Liver (tissue), 7 donors: ENCODE measurements at regions not wholly inside any gene's neighbourhood (a gene's known extent, or its start where the extent isn't known, plus 50 kb on each side); places are given as distances from the start of the nearest gene placed in this dataset.

Experiments used
- DNase-seq: peaks from one replicate; pipeline ENCODE4 v3.0.0-alpha.2; 2017; ENCODE audit warnings: low spot score
- H3K27ac ChIP-seq, 2 donors: one replicate each; pipeline ENCODE4 v1.7.0; 2013; ENCODE audit warnings: inconsistent platforms in 2 of 2, low read length in 2 of 2, control low read depth in 1 of 2, low read depth in 1 of 2, mild to moderate bottlenecking in 1 of 2
- H3K27me3 ChIP-seq, 4 donors: one replicate each; pipeline versions ENCODE4 v1.6.1 to v1.7.0; 2013; ENCODE audit warnings: low read length in 3 of 4, inconsistent platforms in 1 of 4, mild to moderate bottlenecking in 1 of 4, moderate library complexity in 1 of 4; ENCODE audit not compliant: control insufficient read depth in 4 of 4, insufficient read depth in 4 of 4
- H3K36me3 ChIP-seq, 4 donors: one replicate each; pipeline versions ENCODE4 v1.6.1 to v1.7.0; 2013; ENCODE audit warnings: low read length in 3 of 4, mild to moderate bottlenecking in 3 of 4, low read depth in 1 of 4, moderate library complexity in 1 of 4; ENCODE audit not compliant: control insufficient read depth in 4 of 4, insufficient read depth in 3 of 4
- H3K4me1 ChIP-seq, 4 donors: one replicate each; pipeline versions ENCODE4 v1.6.1 to v1.7.0; 2013; ENCODE audit warnings: low read length in 3 of 4, mild to moderate bottlenecking in 3 of 4, moderate library complexity in 1 of 4; ENCODE audit not compliant: control insufficient read depth in 4 of 4, insufficient read depth in 4 of 4
- H3K4me3 ChIP-seq, 3 donors: one replicate each; pipeline versions ENCODE4 v1.6.1 to v1.7.0; 2013; ENCODE audit warnings: low read length in 3 of 3, control low read depth in 1 of 3, low read depth in 1 of 3, mild to moderate bottlenecking in 1 of 3
- H3K9ac ChIP-seq, 2 donors: one replicate each; pipeline ENCODE4 v1.7.0; 2013; ENCODE audit warnings: low read length in 2 of 2, mild to moderate bottlenecking in 2 of 2, moderate library complexity in 2 of 2, control low read depth in 1 of 2, low read depth in 1 of 2
- H3K9me3 ChIP-seq, 4 donors: one replicate each; pipeline versions ENCODE4 v1.6.1 to v1.7.0; 2013; ENCODE audit warnings: low read length in 3 of 4; ENCODE audit not compliant: control insufficient read depth in 4 of 4
- ATF3 ChIP-seq: IDR thresholded peaks from 2 replicates; pipeline ENCODE4 v1.6.1; 2016; ENCODE audit warnings: antibody characterized with exemption
- EGR1 ChIP-seq, 2 donors: IDR thresholded peaks; 2 replicates each; pipeline ENCODE4 v1.6.1; 2016 to 2018; ENCODE audit warnings: antibody characterized with exemption in 2 of 2, low read depth in 2 of 2
- FOXA1 ChIP-seq: IDR thresholded peaks from 2 replicates; pipeline ENCODE4 v1.6.1; 2016; ENCODE audit warnings: antibody characterized with exemption
- FOXA2 ChIP-seq: IDR thresholded peaks from 2 replicates; pipeline ENCODE4 v1.6.1; 2016; ENCODE audit warnings: antibody characterized with exemption
- GABPA ChIP-seq, 2 donors: IDR thresholded peaks in 1 of 2; conservative IDR thresholded peaks in 1 of 2; 2 replicates each; pipeline ENCODE4 v1.6.1; 2016; ENCODE audit warnings: antibody characterized with exemption in 2 of 2, mild to moderate bottlenecking in 1 of 2, moderate library complexity in 1 of 2
- HNF4A ChIP-seq, 2 donors: conservative IDR thresholded peaks; 2 replicates each; pipeline ENCODE4 v1.6.1; 2016; ENCODE audit warnings: antibody characterized with exemption in 2 of 2, mild to moderate bottlenecking in 2 of 2
- HNF4G ChIP-seq: IDR thresholded peaks from 2 replicates; pipeline ENCODE4 v1.6.1; 2016; ENCODE audit warnings: antibody characterized with exemption
- JUND ChIP-seq, 2 donors: IDR thresholded peaks; 2 replicates each; pipeline ENCODE4 v1.6.1; 2016; ENCODE audit warnings: antibody characterized with exemption in 2 of 2
- NR2F2 ChIP-seq: IDR thresholded peaks from 2 replicates; pipeline ENCODE4 v1.6.1; 2016; ENCODE audit warnings: antibody characterized with exemption
- RAD21 ChIP-seq, 2 donors: IDR thresholded peaks; 2 replicates each; pipeline ENCODE4 v1.6.1; 2016; ENCODE audit warnings: antibody characterized with exemption in 2 of 2, mild to moderate bottlenecking in 2 of 2
- REST ChIP-seq: IDR thresholded peaks from 2 replicates; pipeline ENCODE4 v1.6.1; 2016; ENCODE audit warnings: antibody characterized with exemption, mild to moderate bottlenecking
- RXRA ChIP-seq, 2 donors: IDR thresholded peaks; 2 replicates each; pipeline ENCODE4 v1.6.1; 2017 to 2018; ENCODE audit warnings: antibody characterized with exemption in 2 of 2, mild to moderate bottlenecking in 1 of 2
- SP1 ChIP-seq: IDR thresholded peaks from 2 replicates; pipeline ENCODE4 v1.6.1; 2018; ENCODE audit warnings: antibody characterized with exemption, mild to moderate bottlenecking
- TAF1 ChIP-seq: conservative IDR thresholded peaks from 2 replicates; pipeline ENCODE4 v1.6.1; 2016; ENCODE audit warnings: antibody characterized with exemption, mild to moderate bottlenecking
- YY1 ChIP-seq: IDR thresholded peaks from 2 replicates; pipeline ENCODE4 v1.6.1; 2016; ENCODE audit warnings: antibody characterized with exemption, mild to moderate bottlenecking
- WGBS: extraction: QIAGEN DNeasy Blood & Tissue Kit; methylation state at CpG from one replicate; pipeline ENCODE4 v1.1.7; 2013; 5-methylcytosine and 5-hydroxymethylcytosine counted together
- TF ChIP-seq, protein P1 (sequence below): IDR thresholded peaks from 2 replicates; pipeline ENCODE4 v1.6.1; 2016; ENCODE audit warnings: antibody characterized with exemption
- TF ChIP-seq, protein P2 (sequence below): IDR thresholded peaks from 2 replicates; pipeline ENCODE4 v1.6.1; 2016; ENCODE audit warnings: antibody characterized with exemption
- donor health status: healthy.
- donor health status: healthy.
- donor health status: healthy.
- donor health status: healthy.

DNA sequence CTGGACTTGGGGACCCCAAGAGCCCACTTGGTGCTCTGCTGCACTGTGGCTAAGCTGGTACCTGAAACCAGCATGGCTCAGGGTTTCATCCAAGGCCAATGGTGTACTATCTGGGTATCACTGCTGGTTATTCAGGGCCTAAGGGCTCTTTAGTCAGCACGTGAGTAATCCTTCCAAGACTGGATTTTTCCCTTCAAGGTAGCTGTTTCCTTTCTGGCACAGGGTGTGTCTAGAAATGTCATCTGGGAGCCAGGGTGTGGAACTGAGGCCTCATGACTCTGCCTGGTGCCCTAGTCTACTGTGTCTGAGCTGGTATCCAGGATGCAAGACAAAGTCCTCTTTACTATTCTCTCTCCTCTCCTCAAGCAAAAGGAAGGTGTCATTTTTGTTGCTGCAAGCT, 99.0 kb upstream of the QRFPR start (continued):
- no peak for TF ChIP-seq REST

- DNase-seq: no peak
- H3K27ac ChIP-seq: no peak overlapping the region
- no peaks in the 10 kb centered on the region for H3K27me3 ChIP-seq
- no peaks in the 10 kb centered on the region for H3K9me3 ChIP-seq
- WGBS: 71% methylated on average over 2 of the region's 2 CpGs
- H3K4me1 ChIP-seq: no peaks in the 10 kb centered on the region
- no peak for TF ChIP-seq SP1
- TF ChIP-seq EGR1 (IDR thresholded peaks at IDR 0.05; ENCODE audit: low read depth in 2 of 2): no peak
- no peak for TF ChIP-seq GABPA (IDR thresholded peaks at IDR 0.05 in 1 of 2, conservative IDR thresholded peaks at IDR 0.05 in 1 of 2)
- TF ChIP-seq REST: no peak
- no peak for TF ChIP-seq NR2F2
- TF ChIP-seq ATF3: no peak
- H3K4me3 ChIP-seq: no peak overlapping the region
- H3K9ac ChIP-seq: no peak overlapping the region
- H3K36me3 ChIP-seq: no peaks in the 10 kb centered on the region
Measured at GRCh38 chr4:121477480-121477879, 96.7 kb upstream of the QRFPR start.

- no peaks in the 10 kb centered on the region for H3K9me3 ChIP-seq
- H3K36me3 ChIP-seq: no peaks in the 10 kb centered on the region
- H3K4me3 ChIP-seq: no peak overlapping the region
- H3K4me1 ChIP-seq: no peaks in the 10 kb centered on the region
- H3K27ac ChIP-seq: no peak overlapping the region
- H3K27me3 ChIP-seq: no peaks in the 10 kb centered on the region
- no peak for DNase-seq
- TF ChIP-seq HNF4A (conservative IDR thresholded peaks at IDR 0.05) (no peak), REST (no peak), TAF1 (no peak), JUND (IDR thresholded peaks at IDR 0.05) (no peak), GABPA (IDR thresholded peaks at IDR 0.05 in 1 of 2, conservative IDR thresholded peaks at IDR 0.05 in 1 of 2) (no peak), YY1 (no peak), FOXA1 (no peak), NR2F2 (no peak), ATF3 (no peak), RAD21 (IDR thresholded peaks at IDR 0.05) (no peak), HNF4G (no peak), SP1 (no peak), RXRA (IDR thresholded peaks at IDR 0.05) (no peak), FOXA2 (no peak), EGR1 (IDR thresholded peaks at IDR 0.05; ENCODE audit: low read depth in 2 of 2) (no peak)
- TF ChIP-seq, protein P1, sequence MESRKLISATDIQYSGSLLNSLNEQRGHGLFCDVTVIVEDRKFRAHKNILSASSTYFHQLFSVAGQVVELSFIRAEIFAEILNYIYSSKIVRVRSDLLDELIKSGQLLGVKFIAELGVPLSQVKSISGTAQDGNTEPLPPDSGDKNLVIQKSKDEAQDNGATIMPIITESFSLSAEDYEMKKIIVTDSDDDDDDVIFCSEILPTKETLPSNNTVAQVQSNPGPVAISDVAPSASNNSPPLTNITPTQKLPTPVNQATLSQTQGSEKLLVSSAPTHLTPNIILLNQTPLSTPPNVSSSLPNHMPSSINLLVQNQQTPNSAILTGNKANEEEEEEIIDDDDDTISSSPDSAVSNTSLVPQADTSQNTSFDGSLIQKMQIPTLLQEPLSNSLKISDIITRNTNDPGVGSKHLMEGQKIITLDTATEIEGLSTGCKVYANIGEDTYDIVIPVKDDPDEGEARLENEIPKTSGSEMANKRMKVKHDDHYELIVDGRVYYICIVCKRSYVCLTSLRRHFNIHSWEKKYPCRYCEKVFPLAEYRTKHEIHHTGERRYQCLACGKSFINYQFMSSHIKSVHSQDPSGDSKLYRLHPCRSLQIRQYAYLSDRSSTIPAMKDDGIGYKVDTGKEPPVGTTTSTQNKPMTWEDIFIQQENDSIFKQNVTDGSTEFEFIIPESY: no peak
- TF ChIP-seq, protein P2, sequence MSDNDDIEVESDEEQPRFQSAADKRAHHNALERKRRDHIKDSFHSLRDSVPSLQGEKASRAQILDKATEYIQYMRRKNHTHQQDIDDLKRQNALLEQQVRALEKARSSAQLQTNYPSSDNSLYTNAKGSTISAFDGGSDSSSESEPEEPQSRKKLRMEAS: no peak
- H3K9ac ChIP-seq: no peak overlapping the region
- 76% methylated on average over 1 of the region's 1 CpG for WGBS
Measured at GRCh38 chr4:121477079-121477478, 96.3 kb upstream of the QRFPR start.
